22Rv1 (cell line): ENCODE measurements at regions not wholly inside any gene's neighbourhood (a gene's known extent, or its start where the extent isn't known, plus 50 kb on each side); places are given as distances from the start of the nearest gene placed in this dataset.
"Not testable (repeated sequence)": the region's sequence is repeated elsewhere in the genome, so short reads cannot be mapped to it uniquely, and the experiment has no call there.

Source experiments
- H3K27ac ChIP-seq: fragments of 450-650 bp; 2 replicates; pipeline ENCODE4 v1.5.1; 2017
- ZFX ChIP-seq: fragments of 450-650 bp; IDR thresholded peaks from 2 replicates; pipeline ENCODE4 v1.6.1; 2017; ENCODE audit warnings: antibody characterized with exemption, borderline replicate concordance
- TF ChIP-seq, protein P1 (sequence below): fragments of 450-650 bp; IDR thresholded peaks from 2 replicates; pipeline ENCODE4 v1.5.1; 2017; ENCODE audit warnings: mild to moderate bottlenecking

GRCh38 chr6:12534069-12534853 lies 182.3 kb upstream of the PHACTR1 start:
- no peak for TF ChIP-seq ZFX
- TF ChIP-seq, protein P1, sequence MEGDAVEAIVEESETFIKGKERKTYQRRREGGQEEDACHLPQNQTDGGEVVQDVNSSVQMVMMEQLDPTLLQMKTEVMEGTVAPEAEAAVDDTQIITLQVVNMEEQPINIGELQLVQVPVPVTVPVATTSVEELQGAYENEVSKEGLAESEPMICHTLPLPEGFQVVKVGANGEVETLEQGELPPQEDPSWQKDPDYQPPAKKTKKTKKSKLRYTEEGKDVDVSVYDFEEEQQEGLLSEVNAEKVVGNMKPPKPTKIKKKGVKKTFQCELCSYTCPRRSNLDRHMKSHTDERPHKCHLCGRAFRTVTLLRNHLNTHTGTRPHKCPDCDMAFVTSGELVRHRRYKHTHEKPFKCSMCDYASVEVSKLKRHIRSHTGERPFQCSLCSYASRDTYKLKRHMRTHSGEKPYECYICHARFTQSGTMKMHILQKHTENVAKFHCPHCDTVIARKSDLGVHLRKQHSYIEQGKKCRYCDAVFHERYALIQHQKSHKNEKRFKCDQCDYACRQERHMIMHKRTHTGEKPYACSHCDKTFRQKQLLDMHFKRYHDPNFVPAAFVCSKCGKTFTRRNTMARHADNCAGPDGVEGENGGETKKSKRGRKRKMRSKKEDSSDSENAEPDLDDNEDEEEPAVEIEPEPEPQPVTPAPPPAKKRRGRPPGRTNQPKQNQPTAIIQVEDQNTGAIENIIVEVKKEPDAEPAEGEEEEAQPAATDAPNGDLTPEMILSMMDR = no peak
- H3K27ac ChIP-seq = no peak overlapping the region

DNA sequence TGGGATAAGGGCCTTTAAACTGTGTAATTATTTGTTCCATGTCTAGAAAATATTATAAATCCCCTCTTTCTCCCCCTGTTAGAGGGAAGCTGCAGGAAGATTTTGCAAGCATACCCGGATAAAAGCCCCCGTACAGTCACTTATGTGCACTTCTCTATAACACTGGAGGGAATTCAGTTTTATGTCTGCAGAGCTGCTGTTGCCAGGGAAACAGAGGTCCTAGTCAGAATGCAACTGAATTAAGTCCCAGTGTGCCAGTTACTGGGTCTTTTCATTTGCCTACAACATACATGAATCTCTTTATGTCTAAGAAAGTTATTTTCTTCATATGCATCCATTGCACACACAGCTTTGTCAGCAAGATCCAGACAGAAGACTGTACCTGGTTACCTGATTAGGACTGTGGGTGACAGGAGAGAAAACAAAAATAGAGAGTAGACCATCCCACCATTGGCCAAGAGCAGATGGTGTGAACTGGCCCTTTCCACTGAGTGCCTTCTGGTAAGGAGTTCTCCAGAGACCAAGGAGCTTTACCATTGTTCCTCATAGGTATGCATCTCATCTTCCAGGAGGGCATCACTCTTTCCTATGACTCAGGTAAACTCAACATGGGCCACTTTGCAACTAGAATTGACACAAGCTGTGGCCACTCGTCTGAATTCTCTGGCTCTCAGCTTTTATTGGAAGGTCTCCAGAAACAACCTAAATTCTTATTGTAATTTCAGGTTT lies 180.8 kb upstream of the PHACTR1 start:
- TF ChIP-seq, protein P1 = no peak
- no peak for TF ChIP-seq ZFX
- H3K27ac ChIP-seq = no peak overlapping the region

- TF ChIP-seq, protein P1 = no peak
- no peak for TF ChIP-seq ZFX
- H3K27ac ChIP-seq = no peak overlapping the region
These were observed 180.2 kb upstream of the PHACTR1 start for GRCh38 chr6:12536416-12536815.

GRCh38 chr6:12537389-12537788 lies 179.2 kb upstream of the PHACTR1 start:
- no peak overlapping the region for H3K27ac ChIP-seq
- no peak for TF ChIP-seq ZFX
- TF ChIP-seq, protein P1 = no peak

- H3K27ac ChIP-seq = no peak overlapping the region
- TF ChIP-seq ZFX = no peak
- TF ChIP-seq, protein P1 = no peak
These were observed 177.6 kb upstream of the PHACTR1 start for GRCh38 chr6:12538881-12539357.

GRCh38 chr6:12542319-12543115 lies 174.1 kb upstream of the PHACTR1 start:
- H3K27ac ChIP-seq = not testable (repeated sequence)

DNA sequence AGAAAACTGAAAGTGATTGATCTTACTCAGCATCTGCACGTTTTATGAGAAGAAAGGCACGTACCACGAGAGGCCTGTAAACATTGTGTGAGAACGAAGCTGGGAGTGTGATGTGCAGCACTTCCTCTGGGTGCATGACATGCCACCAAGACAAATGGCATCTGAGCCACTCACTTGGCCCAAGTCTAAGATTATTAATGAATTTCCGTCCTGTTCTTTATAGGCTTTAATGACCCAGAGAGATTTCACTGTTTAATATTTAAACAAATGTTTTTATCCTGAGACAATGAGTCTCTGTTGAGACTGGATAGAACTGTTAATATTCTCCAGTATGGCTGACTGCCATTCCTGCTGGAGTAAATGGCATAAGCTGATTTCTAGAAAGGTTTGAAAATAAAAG lies 172.6 kb upstream of the PHACTR1 start:
- TF ChIP-seq ZFX = no peak
- TF ChIP-seq, protein P1 = no peak

More for the DNA sequence above, 172.6 kb upstream of the PHACTR1 start:
- no peak overlapping the region for H3K27ac ChIP-seq
